ENCODE measurements at regions not wholly inside any gene's neighbourhood (a gene's known extent, or its start where the extent isn't known, plus 50 kb on each side); places are given as distances from the start of the nearest gene placed in this dataset.

GRCh38 chr20:52785679-52786078 is 186.5 kb upstream of the TSHZ2 start:
- DNase-seq (ENCODE audit: low spot score): no peak
- H3K27ac ChIP-seq (ENCODE audit: low read depth in 1 of 2, low read length in 2 of 2): no peak overlapping the region
- peaks cover 0 to 5% (median 0%) of the 10 kb centered on the region in 4 donors for H3K27me3 ChIP-seq (ENCODE audit: control insufficient read depth in 4 of 4, insufficient read depth in 4 of 4, low read length in 3 of 4)
- no peaks in the 10 kb centered on the region for H3K9me3 ChIP-seq (ENCODE audit: control insufficient read depth in 4 of 4, low read length in 3 of 4)
- no peak overlapping the region for H3K9ac ChIP-seq (ENCODE audit: low read depth in 1 of 2, low read length in 2 of 2)
- WGBS: 47% methylated on average over 6 of the region's 6 CpGs
- no peaks in the 10 kb centered on the region for H3K36me3 ChIP-seq (ENCODE audit: control insufficient read depth in 4 of 4, insufficient read depth in 3 of 4, low read depth in 1 of 4, low read length in 3 of 4)
- H3K4me1 ChIP-seq (ENCODE audit: control insufficient read depth in 4 of 4, insufficient read depth in 4 of 4, low read length in 3 of 4): no peaks in the 10 kb centered on the region
- TF ChIP-seq FOXA2 (IDR thresholded peaks at IDR 0.05): no peak
- no peak for TF ChIP-seq GABPA (IDR thresholded peaks at IDR 0.05 in 1 of 2, conservative IDR thresholded peaks at IDR 0.05 in 1 of 2)
- no peak for TF ChIP-seq HNF4A (conservative IDR thresholded peaks at IDR 0.05)
- no peak for TF ChIP-seq JUND (IDR thresholded peaks at IDR 0.05)
- no peak for TF ChIP-seq FOXA1 (IDR thresholded peaks at IDR 0.05)
- no peak for TF ChIP-seq ATF3 (IDR thresholded peaks at IDR 0.05)
- no peak overlapping the region for H3K4me3 ChIP-seq (ENCODE audit: low read depth in 1 of 3, low read length in 3 of 3)

GRCh38 chr20:52783769-52784168 is 188.4 kb upstream of the TSHZ2 start:
- Histone ChIP-seq H3K27me3 (ENCODE audit: control insufficient read depth in 4 of 4, insufficient read depth in 4 of 4, low read length in 3 of 4) (peaks cover 0 to 5% (median 0%) of the 10 kb centered on the region in 4 donors), H3K4me1 (ENCODE audit: control insufficient read depth in 4 of 4, insufficient read depth in 4 of 4, low read length in 3 of 4) (no peaks in the 10 kb centered on the region), H3K36me3 (ENCODE audit: control insufficient read depth in 4 of 4, insufficient read depth in 3 of 4, low read depth in 1 of 4, low read length in 3 of 4) (no peaks in the 10 kb centered on the region), H3K4me3 (ENCODE audit: low read depth in 1 of 3, low read length in 3 of 3) (no peak overlapping the region), H3K9me3 (ENCODE audit: control insufficient read depth in 4 of 4, low read length in 3 of 4) (no peaks in the 10 kb centered on the region), H3K9ac (ENCODE audit: low read depth in 1 of 2, low read length in 2 of 2) (no peak overlapping the region), H3K27ac (ENCODE audit: low read depth in 1 of 2, low read length in 2 of 2) (no peak overlapping the region)
- TF ChIP-seq RAD21 (IDR thresholded peaks at IDR 0.05) (peak; percentile 21 to 60), NR2F2 (IDR thresholded peaks at IDR 0.05) (no peak), ATF3 (IDR thresholded peaks at IDR 0.05) (no peak), MAX (IDR thresholded peaks at IDR 0.05) (no peak), REST (IDR thresholded peaks at IDR 0.05) (no peak), CTCF (IDR thresholded peaks at IDR 0.05; ENCODE audit: low read depth, low read length, missing input control) (peak; percentile 8), YY1 (IDR thresholded peaks at IDR 0.05) (no peak), FOXA1 (IDR thresholded peaks at IDR 0.05) (no peak), JUND (IDR thresholded peaks at IDR 0.05) (no peak), ZBTB33 (IDR thresholded peaks at IDR 0.05) (no peak), FOXA2 (IDR thresholded peaks at IDR 0.05) (no peak), HNF4G (IDR thresholded peaks at IDR 0.05) (no peak), HNF4A (conservative IDR thresholded peaks at IDR 0.05) (no peak), EGR1 (IDR thresholded peaks at IDR 0.05; ENCODE audit: low read depth in 2 of 2) (no peak)
- DNase-seq (ENCODE audit: low spot score): no peak
- WGBS: 64% methylated on average over 2 of the region's 2 CpGs
